HUES48 (cell line): ENCODE measurements at regions not wholly inside any gene's neighbourhood (a gene's known extent, or its start where the extent isn't known, plus 50 kb on each side); places are given as distances from the start of the nearest gene placed in this dataset.

ENCODE experiments used
- H3K27ac ChIP-seq: one replicate; pipeline ENCODE4 v1.7.0; 2013; ENCODE audit warnings: low read depth, low read length, inconsistent platforms
- H3K27me3 ChIP-seq: 2 replicates; pipeline ENCODE4 v1.6.1; 2013; ENCODE audit warnings: mild to moderate bottlenecking, low read length; ENCODE audit not compliant: control insufficient read depth, insufficient read depth
- H3K36me3 ChIP-seq: 2 replicates; pipeline ENCODE4 v1.6.1; 2013; ENCODE audit warnings: low read length; ENCODE audit not compliant: control insufficient read depth, insufficient read depth
- H3K4me1 ChIP-seq: 2 replicates; pipeline ENCODE4 v1.6.1; 2013; ENCODE audit warnings: mild to moderate bottlenecking, low read length; ENCODE audit not compliant: control insufficient read depth, insufficient read depth
- H3K4me3 ChIP-seq: 2 replicates; pipeline ENCODE4 v1.5.1; 2013; ENCODE audit warnings: mild to moderate bottlenecking, low read depth, low read length
- H3K9ac ChIP-seq: 2 replicates; pipeline ENCODE4 v1.6.1; 2013; ENCODE audit warnings: mild to moderate bottlenecking, low read depth, low read length, moderate library complexity
- H3K9me3 ChIP-seq: 2 replicates; pipeline ENCODE4 v1.6.1; 2013; ENCODE audit warnings: low read length; ENCODE audit not compliant: control insufficient read depth, insufficient read depth

GRCh38 chr13:30107521-30108136 lies 199.7 kb downstream of the KATNAL1 start:
- H3K27ac ChIP-seq: no peak overlapping the region
- H3K9ac ChIP-seq: no peak overlapping the region
- H3K36me3 ChIP-seq: no peaks in the 10 kb centered on the region
- peaks cover 6% of the 10 kb centered on the region; the same call in 1 of the 2 replicates for H3K27me3 ChIP-seq
- no peak overlapping the region for H3K4me3 ChIP-seq
- H3K4me1 ChIP-seq: peaks cover 6% of the 10 kb centered on the region
- H3K9me3 ChIP-seq: no peaks in the 10 kb centered on the region

- Histone ChIP-seq H3K4me1 (peaks cover 3% of the 10 kb centered on the region; the same call in 1 of the 2 replicates), H3K36me3 (no peaks in the 10 kb centered on the region), H3K4me3 (no peak overlapping the region), H3K9ac (no peak overlapping the region), H3K27ac (no peak overlapping the region), H3K9me3 (no peaks in the 10 kb centered on the region), H3K27me3 (peaks cover 3% of the 10 kb centered on the region; the same call in 1 of the 2 replicates)
These were observed 200.2 kb downstream of the KATNAL1 start for GRCh38 chr13:30107121-30107520.

GRCh38 chr13:30105381-30105780 lies 202.0 kb downstream of the KATNAL1 start:
- Histone ChIP-seq H3K27ac (no peak overlapping the region), H3K27me3 (no peaks in the 10 kb centered on the region), H3K4me1 (no peaks in the 10 kb centered on the region; the same call in 1 of the 2 replicates), H3K9me3 (no peaks in the 10 kb centered on the region), H3K4me3 (no peak overlapping the region), H3K36me3 (no peaks in the 10 kb centered on the region), H3K9ac (no peak overlapping the region)

- no peak overlapping the region for H3K9ac ChIP-seq
- H3K27ac ChIP-seq: no peak overlapping the region
- no peak overlapping the region for H3K4me3 ChIP-seq
- no peaks in the 10 kb centered on the region for H3K36me3 ChIP-seq
- H3K4me1 ChIP-seq: no peaks in the 10 kb centered on the region
- no peaks in the 10 kb centered on the region for H3K27me3 ChIP-seq
- no peaks in the 10 kb centered on the region for H3K9me3 ChIP-seq
These were observed 204.1 kb downstream of the KATNAL1 start for GRCh38 chr13:30103161-30103840.

- no peaks in the 10 kb centered on the region for H3K36me3 ChIP-seq
These were observed 207.1 kb downstream of the KATNAL1 start for GRCh38 chr13:30100226-30100625.

GRCh38 chr13:30097701-30098100 lies 209.7 kb downstream of the KATNAL1 start:
- Histone ChIP-seq H3K9me3 (no peaks in the 10 kb centered on the region), H3K4me3 (no peak overlapping the region)

More at GRCh38 chr13:30100226-30100625, 207.1 kb downstream of the KATNAL1 start:
- H3K4me1 ChIP-seq: no peaks in the 10 kb centered on the region
- no peak overlapping the region for H3K27ac ChIP-seq
- no peaks in the 10 kb centered on the region for H3K9me3 ChIP-seq
- no peak overlapping the region for H3K9ac ChIP-seq
- no peaks in the 10 kb centered on the region for H3K27me3 ChIP-seq
- no peak overlapping the region for H3K4me3 ChIP-seq

GRCh38 chr13:30097089-30097488 lies 210.3 kb downstream of the KATNAL1 start:
- H3K27ac ChIP-seq: no peak overlapping the region
- H3K27me3 ChIP-seq: no peaks in the 10 kb centered on the region
- no peaks in the 10 kb centered on the region for H3K9me3 ChIP-seq
- no peaks in the 10 kb centered on the region for H3K36me3 ChIP-seq
- no peak overlapping the region for H3K9ac ChIP-seq
- H3K4me3 ChIP-seq: no peak overlapping the region
- no peaks in the 10 kb centered on the region for H3K4me1 ChIP-seq

More at GRCh38 chr13:30097701-30098100, 209.7 kb downstream of the KATNAL1 start:
- Histone ChIP-seq H3K36me3 (no peaks in the 10 kb centered on the region), H3K27me3 (no peaks in the 10 kb centered on the region), H3K9ac (no peak overlapping the region), H3K4me1 (no peaks in the 10 kb centered on the region), H3K27ac (no peak overlapping the region)

- H3K9me3 ChIP-seq: no peaks in the 10 kb centered on the region
These were observed 213.3 kb downstream of the KATNAL1 start for GRCh38 chr13:30094015-30094414.

GRCh38 chr13:30093236-30093635 lies 214.1 kb downstream of the KATNAL1 start:
- Histone ChIP-seq H3K4me1 (no peaks in the 10 kb centered on the region), H3K27ac (no peak overlapping the region), H3K27me3 (no peaks in the 10 kb centered on the region), H3K9me3 (no peaks in the 10 kb centered on the region), H3K36me3 (no peaks in the 10 kb centered on the region), H3K9ac (no peak overlapping the region), H3K4me3 (no peak overlapping the region)

More at GRCh38 chr13:30094015-30094414, 213.3 kb downstream of the KATNAL1 start:
- no peaks in the 10 kb centered on the region for H3K27me3 ChIP-seq
- H3K9ac ChIP-seq: no peak overlapping the region
- H3K4me1 ChIP-seq: no peaks in the 10 kb centered on the region
- H3K27ac ChIP-seq: no peak overlapping the region
- H3K36me3 ChIP-seq: no peaks in the 10 kb centered on the region
- no peak overlapping the region for H3K4me3 ChIP-seq

GRCh38 chr13:30091691-30092090 lies 215.7 kb downstream of the KATNAL1 start:
- Histone ChIP-seq H3K9me3 (no peaks in the 10 kb centered on the region), H3K27ac (no peak overlapping the region), H3K4me1 (no peaks in the 10 kb centered on the region), H3K9ac (no peak overlapping the region), H3K4me3 (no peak overlapping the region), H3K36me3 (no peaks in the 10 kb centered on the region), H3K27me3 (no peaks in the 10 kb centered on the region)

- no peak overlapping the region for H3K4me3 ChIP-seq
- no peak overlapping the region for H3K27ac ChIP-seq
- H3K9ac ChIP-seq: no peak overlapping the region
- H3K9me3 ChIP-seq: peaks cover 5% of the 10 kb centered on the region
- H3K36me3 ChIP-seq: no peaks in the 10 kb centered on the region
- H3K27me3 ChIP-seq: no peaks in the 10 kb centered on the region
- no peaks in the 10 kb centered on the region for H3K4me1 ChIP-seq
These were observed 216.3 kb downstream of the KATNAL1 start for GRCh38 chr13:30091035-30091434.
